HCT116 (cell line): ENCODE measurements at regions not wholly inside any gene's neighbourhood (a gene's known extent, or its start where the extent isn't known, plus 50 kb on each side); places are given as distances from the start of the nearest gene placed in this dataset.

Experiments used
- ATAC-seq: fragments of 200-7000 bp; cut with Tn5 transposase; 2 replicates; pipeline ENCODE4 v1.9.1; 2020; ENCODE audit warnings: mild to moderate bottlenecking, moderate library complexity
- BruUV-seq: library from RNA; stranded (reverse); fragments of 400-500 nt; replicated peaks from 2 replicates; lab custom pipeline; 2021; lab: Mats Ljungman, UMichigan
- CTCF ChIA-PET: fragments of 300-600 bp; sonication (Branson Sonifier 250); formaldehyde crosslinking; loops from one replicate; lab custom pipeline; 2021; ENCODE audit warnings: antibody characterized with exemption; lab: Charles Lee
- POLR2A ChIA-PET: fragments of 300-600, 350-600 bp; sonication (Branson Sonifier 250); formaldehyde crosslinking; loops from one replicate; lab custom pipeline; 2021; ENCODE audit warnings: antibody characterized with exemption; lab: Charles Lee
- RAD21 ChIA-PET, 2 experiments: fragments of 300-600 bp; sonication (Branson Sonifier 250); formaldehyde crosslinking; loops; one replicate each; lab custom pipeline; 2023; ENCODE audit warnings: low total read pairs in 2 of 2; ENCODE audit not compliant: uncharacterized antibody in 2 of 2, unreplicated experiment in 2 of 2, low non-redundant PET in 1 of 2; lab: Charles Lee
- DNase-seq: peaks from one replicate; pipeline ENCODE4 v3.0.0-alpha.2; 2010; ENCODE audit warnings: low read depth, low spot score
- H2AFZ ChIP-seq: fragments of 200-600 bp; shearing (Covaris generic), sonication (generic); 2 replicates; pipeline ENCODE4 v1.6.1; 2017; ENCODE audit warnings: low read depth, mixed run types, mixed read lengths, antibody characterized with exemption, low read length; ENCODE audit not compliant: poor library complexity, severe bottlenecking
- H3K27ac ChIP-seq: 2 replicates; pipeline ENCODE4 v1.5.1; 2012; ENCODE audit warnings: low read depth, low read length
- H3K27me3 ChIP-seq: fragments of 200-600 bp; sonication (generic); 2 replicates; pipeline ENCODE4 v1.6.1; 2016; ENCODE audit warnings: mixed run types, low read length, mixed read lengths; ENCODE audit not compliant: insufficient read depth
- H3K36me3 ChIP-seq, 2 experiments: fragments of 200-500 bp in 1 of 2; fragments of 200-600 bp in 1 of 2; sonication (Bioruptor generic) in 1 of 2; sonication (generic) in 1 of 2; 2 replicates each; pipeline versions ENCODE4 v1.5.1 to v1.6.1; 2014 to 2016; ENCODE audit warnings: low read length in 2 of 2, inconsistent platforms in 1 of 2, mixed read lengths in 1 of 2, mixed run types in 1 of 2; ENCODE audit not compliant: insufficient read depth in 2 of 2, control insufficient read depth in 1 of 2
- H3K4me1 ChIP-seq, 2 experiments: fragments of 200-600 bp in 1 of 2; sonication (generic) in 1 of 2; 2 replicates each; pipeline versions ENCODE4 v1.5.1 to v1.6.1; 2012 to 2017; ENCODE audit warnings: low read length in 2 of 2, inconsistent platforms in 1 of 2, mild to moderate bottlenecking in 1 of 2, mixed read lengths in 1 of 2, mixed run types in 1 of 2, moderate library complexity in 1 of 2; ENCODE audit not compliant: insufficient read depth in 2 of 2, control insufficient read depth in 1 of 2
- H3K4me2 ChIP-seq: fragments of 200-600 bp; sonication (generic); 2 replicates; pipeline ENCODE4 v1.6.1; 2017; ENCODE audit warnings: mixed run types, low read length, mixed read lengths
- H3K4me3 ChIP-seq, 2 experiments: fragments of 200-600 bp in 1 of 2; sonication (generic) in 1 of 2; replicated peaks in 1 of 2; 2 replicates each; pipeline ENCODE4 v1.5.1; 2011 to 2016; ENCODE audit warnings: low read length in 2 of 2, control low read depth in 1 of 2, low read depth in 1 of 2, mild to moderate bottlenecking in 1 of 2, mixed read lengths in 1 of 2, mixed run types in 1 of 2
- H3K79me2 ChIP-seq: fragments of 200-600 bp; sonication (generic); 2 replicates; pipeline ENCODE4 v1.6.1; 2017; ENCODE audit warnings: mild to moderate bottlenecking, mixed run types, low read length, moderate library complexity, mixed read lengths; ENCODE audit not compliant: insufficient read depth
- H3K9ac ChIP-seq: fragments of 200-600 bp; sonication (generic); 2 replicates; pipeline ENCODE4 v1.6.1; 2016; ENCODE audit warnings: low read length, mixed read lengths
- H3K9me2 ChIP-seq: fragments of 200-600 bp; sonication (generic), shearing (Covaris generic); 2 replicates; pipeline ENCODE4 v1.6.1; 2017; ENCODE audit warnings: mixed run types, mild to moderate bottlenecking, moderate library complexity; ENCODE audit not compliant: insufficient read depth
- H3K9me3 ChIP-seq, 2 experiments: fragments of 200-500 bp in 1 of 2; fragments of 200-600 bp in 1 of 2; sonication (Bioruptor generic) in 1 of 2; sonication (generic) in 1 of 2; 2 replicates each; pipeline ENCODE4 v1.6.1; 2014 to 2017; ENCODE audit warnings: low read length in 2 of 2, mixed read lengths in 2 of 2, inconsistent platforms in 1 of 2, low read depth in 1 of 2, mild to moderate bottlenecking in 1 of 2, mixed run types in 1 of 2, moderate library complexity in 1 of 2; ENCODE audit not compliant: control insufficient read depth in 1 of 2, insufficient read depth in 1 of 2
- H4K20me1 ChIP-seq: fragments of 200-600 bp; sonication (generic), shearing (Covaris generic); 2 replicates; pipeline ENCODE4 v1.6.1; 2017; ENCODE audit warnings: mixed run types, mild to moderate bottlenecking, moderate library complexity; ENCODE audit not compliant: insufficient read depth
- EGR1 ChIP-seq: IDR thresholded peaks from 2 replicates; pipeline ENCODE4 v1.6.1; 2012; ENCODE audit warnings: low read depth
- ELF1 ChIP-seq: IDR thresholded peaks from 2 replicates; pipeline ENCODE4 v1.6.1; 2012; ENCODE audit warnings: low read depth, borderline replicate concordance
- EZH2phosphoT487 ChIP-seq: fragments of 200-600 bp; IDR thresholded peaks from 2 replicates; pipeline ENCODE4 v1.6.1; 2018; ENCODE audit warnings: antibody characterized with exemption, borderline replicate concordance
- POLR2AphosphoS5 ChIP-seq: IDR thresholded peaks from 2 replicates; pipeline ENCODE4 v1.6.1; 2011; ENCODE audit warnings: mild to moderate bottlenecking, low read depth, low read length, moderate library complexity
- RAD21 ChIP-seq: IDR thresholded peaks from 2 replicates; pipeline ENCODE4 v1.6.1; 2012; ENCODE audit warnings: low read depth, mild to moderate bottlenecking
- SIN3A ChIP-seq: IDR thresholded peaks from 2 replicates; pipeline ENCODE4 v1.6.1; 2012; ENCODE audit warnings: low read depth
- YY1 ChIP-seq: IDR thresholded peaks from 2 replicates; pipeline ENCODE4 v1.6.1; 2011; ENCODE audit warnings: low read length, low read depth, moderate library complexity, mild to moderate bottlenecking; ENCODE audit not compliant: insufficient replicate concordance; ENCODE audit errors: extremely low read depth
- ZFX ChIP-seq: fragments of 450-650 bp; IDR thresholded peaks from 2 replicates; pipeline ENCODE4 v1.6.1; 2017
- ZNF274 ChIP-seq: fragments of 200-500 bp; sonication (Bioruptor generic); IDR thresholded peaks from 2 replicates; pipeline ENCODE4 v1.6.1; 2014; ENCODE audit warnings: mild to moderate bottlenecking, low read depth, low read length, inconsistent platforms
- intact Hi-C: fragments of 100-400 bp; cut with micrococcal nuclease; formaldehyde crosslinking; loops from 2 replicates; pipeline ENCODE4 v1.10.0; 2022
- TF ChIP-seq, protein P1 (sequence below): IDR thresholded peaks from 2 replicates; pipeline ENCODE4 v1.6.1; 2011; ENCODE audit warnings: mild to moderate bottlenecking, low read length, moderate library complexity; ENCODE audit not compliant: insufficient replicate concordance; ENCODE audit errors: extremely low read depth
- TF ChIP-seq, protein P2 (sequence below), 3 experiments: fragments of 200-600 bp in 1 of 3; sonication (generic) in 1 of 3; IDR thresholded peaks in 2 of 3; conservative IDR thresholded peaks in 1 of 3; 2 replicates each; pipeline ENCODE4 v1.5.1; 2012 to 2017; ENCODE audit warnings: low read depth in 2 of 3, low read length in 2 of 3, antibody characterized with exemption in 1 of 3, borderline replicate concordance in 1 of 3, control low read depth in 1 of 3, mild to moderate bottlenecking in 1 of 3, mixed read lengths in 1 of 3, mixed run types in 1 of 3, moderate library complexity in 1 of 3; ENCODE audit not compliant: insufficient read depth in 1 of 3

DNA sequence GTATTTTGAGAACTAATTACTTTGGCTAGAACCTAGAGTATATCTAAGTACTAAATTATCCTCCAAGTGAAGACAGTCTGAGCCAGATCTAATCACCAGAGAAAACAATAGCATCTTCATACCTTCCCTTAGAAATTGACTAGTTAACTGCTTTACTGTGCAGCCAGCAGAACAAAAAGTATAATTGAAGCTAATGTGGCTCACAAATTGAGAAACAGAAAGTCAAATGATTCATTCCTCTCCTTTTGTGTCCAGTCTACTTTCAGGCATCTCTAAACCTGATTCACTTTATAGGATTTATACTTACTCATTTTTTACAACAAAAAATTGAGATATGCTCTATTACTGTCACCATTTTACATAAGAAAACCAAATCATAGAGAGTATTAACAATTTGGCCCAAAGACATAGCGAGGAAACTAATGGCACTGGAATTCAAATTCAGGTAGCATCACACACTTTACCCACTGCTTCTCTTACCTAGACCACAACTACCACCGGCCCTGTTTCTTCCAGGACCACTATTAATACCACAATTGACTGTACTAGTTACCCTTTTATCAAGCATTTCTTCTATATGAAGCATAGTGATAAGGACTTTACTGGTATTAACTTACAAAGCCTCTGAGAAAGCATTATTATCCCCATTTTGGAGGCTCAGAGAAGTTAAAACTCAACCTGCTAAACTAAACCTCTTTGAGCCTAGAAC lies 1402.6 kb upstream of the TENM4 start:
- POLR2A ChIA-PET: no interaction called here
- Histone ChIP-seq H3K4me2 (no peak overlapping the region), H2AFZ (no peak overlapping the region), H3K9me3 (peaks cover 0 to 23% of the 10 kb centered on the region in 2 experiments; a peak in 2 of 4 replicates), H3K36me3 (no peaks in the 10 kb centered on the region), H3K9ac (no peak overlapping the region), H3K79me2 (no peaks in the 10 kb centered on the region), H3K4me3 (no peak overlapping the region), H4K20me1 (no peaks in the 10 kb centered on the region), H3K4me1 (no peaks in the 10 kb centered on the region), H3K27me3 (no peaks in the 10 kb centered on the region), H3K9me2 (no peaks in the 10 kb centered on the region), H3K27ac (no peak overlapping the region)
- TF ChIP-seq SIN3A (no peak), YY1 (no peak), RAD21 (no peak), ZNF274 (no peak), POLR2AphosphoS5 (no peak), ZFX (no peak), EZH2phosphoT487 (no peak), EGR1 (no peak), ELF1 (no peak)
- TF ChIP-seq, protein P1, sequence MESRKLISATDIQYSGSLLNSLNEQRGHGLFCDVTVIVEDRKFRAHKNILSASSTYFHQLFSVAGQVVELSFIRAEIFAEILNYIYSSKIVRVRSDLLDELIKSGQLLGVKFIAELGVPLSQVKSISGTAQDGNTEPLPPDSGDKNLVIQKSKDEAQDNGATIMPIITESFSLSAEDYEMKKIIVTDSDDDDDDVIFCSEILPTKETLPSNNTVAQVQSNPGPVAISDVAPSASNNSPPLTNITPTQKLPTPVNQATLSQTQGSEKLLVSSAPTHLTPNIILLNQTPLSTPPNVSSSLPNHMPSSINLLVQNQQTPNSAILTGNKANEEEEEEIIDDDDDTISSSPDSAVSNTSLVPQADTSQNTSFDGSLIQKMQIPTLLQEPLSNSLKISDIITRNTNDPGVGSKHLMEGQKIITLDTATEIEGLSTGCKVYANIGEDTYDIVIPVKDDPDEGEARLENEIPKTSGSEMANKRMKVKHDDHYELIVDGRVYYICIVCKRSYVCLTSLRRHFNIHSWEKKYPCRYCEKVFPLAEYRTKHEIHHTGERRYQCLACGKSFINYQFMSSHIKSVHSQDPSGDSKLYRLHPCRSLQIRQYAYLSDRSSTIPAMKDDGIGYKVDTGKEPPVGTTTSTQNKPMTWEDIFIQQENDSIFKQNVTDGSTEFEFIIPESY: no peak
- TF ChIP-seq, protein P2, sequence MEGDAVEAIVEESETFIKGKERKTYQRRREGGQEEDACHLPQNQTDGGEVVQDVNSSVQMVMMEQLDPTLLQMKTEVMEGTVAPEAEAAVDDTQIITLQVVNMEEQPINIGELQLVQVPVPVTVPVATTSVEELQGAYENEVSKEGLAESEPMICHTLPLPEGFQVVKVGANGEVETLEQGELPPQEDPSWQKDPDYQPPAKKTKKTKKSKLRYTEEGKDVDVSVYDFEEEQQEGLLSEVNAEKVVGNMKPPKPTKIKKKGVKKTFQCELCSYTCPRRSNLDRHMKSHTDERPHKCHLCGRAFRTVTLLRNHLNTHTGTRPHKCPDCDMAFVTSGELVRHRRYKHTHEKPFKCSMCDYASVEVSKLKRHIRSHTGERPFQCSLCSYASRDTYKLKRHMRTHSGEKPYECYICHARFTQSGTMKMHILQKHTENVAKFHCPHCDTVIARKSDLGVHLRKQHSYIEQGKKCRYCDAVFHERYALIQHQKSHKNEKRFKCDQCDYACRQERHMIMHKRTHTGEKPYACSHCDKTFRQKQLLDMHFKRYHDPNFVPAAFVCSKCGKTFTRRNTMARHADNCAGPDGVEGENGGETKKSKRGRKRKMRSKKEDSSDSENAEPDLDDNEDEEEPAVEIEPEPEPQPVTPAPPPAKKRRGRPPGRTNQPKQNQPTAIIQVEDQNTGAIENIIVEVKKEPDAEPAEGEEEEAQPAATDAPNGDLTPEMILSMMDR (IDR thresholded peaks at IDR 0.05 in 2 of 3, conservative IDR thresholded peaks at IDR 0.05 in 1 of 3; ENCODE audit: borderline replicate concordance in 1 of 3, insufficient read depth in 1 of 3, low read depth in 2 of 3, low read length in 2 of 3): no peak
- intact Hi-C loops: no loop called here
- CTCF ChIA-PET: no interaction called here
- ATAC-seq (no peak), DNase-seq (no peak)
- RAD21 ChIA-PET: no interaction called here
- BruUV-seq: no TSS peak
